IPS-NIHi7 (cell line): ENCODE measurements at regions not wholly inside any gene's neighbourhood (a gene's known extent, or its start where the extent isn't known, plus 50 kb on each side); places are given as distances from the start of the nearest gene placed in this dataset.
A peak's percentile ranks its signal among the peaks of the same experiment; 100 is the strongest.

Experiments
- DNase-seq: peaks from one replicate; pipeline ENCODE4 v3.0.0; 2012; ENCODE audit warnings: mixed read lengths; ENCODE audit errors: extremely low spot score

DNA sequence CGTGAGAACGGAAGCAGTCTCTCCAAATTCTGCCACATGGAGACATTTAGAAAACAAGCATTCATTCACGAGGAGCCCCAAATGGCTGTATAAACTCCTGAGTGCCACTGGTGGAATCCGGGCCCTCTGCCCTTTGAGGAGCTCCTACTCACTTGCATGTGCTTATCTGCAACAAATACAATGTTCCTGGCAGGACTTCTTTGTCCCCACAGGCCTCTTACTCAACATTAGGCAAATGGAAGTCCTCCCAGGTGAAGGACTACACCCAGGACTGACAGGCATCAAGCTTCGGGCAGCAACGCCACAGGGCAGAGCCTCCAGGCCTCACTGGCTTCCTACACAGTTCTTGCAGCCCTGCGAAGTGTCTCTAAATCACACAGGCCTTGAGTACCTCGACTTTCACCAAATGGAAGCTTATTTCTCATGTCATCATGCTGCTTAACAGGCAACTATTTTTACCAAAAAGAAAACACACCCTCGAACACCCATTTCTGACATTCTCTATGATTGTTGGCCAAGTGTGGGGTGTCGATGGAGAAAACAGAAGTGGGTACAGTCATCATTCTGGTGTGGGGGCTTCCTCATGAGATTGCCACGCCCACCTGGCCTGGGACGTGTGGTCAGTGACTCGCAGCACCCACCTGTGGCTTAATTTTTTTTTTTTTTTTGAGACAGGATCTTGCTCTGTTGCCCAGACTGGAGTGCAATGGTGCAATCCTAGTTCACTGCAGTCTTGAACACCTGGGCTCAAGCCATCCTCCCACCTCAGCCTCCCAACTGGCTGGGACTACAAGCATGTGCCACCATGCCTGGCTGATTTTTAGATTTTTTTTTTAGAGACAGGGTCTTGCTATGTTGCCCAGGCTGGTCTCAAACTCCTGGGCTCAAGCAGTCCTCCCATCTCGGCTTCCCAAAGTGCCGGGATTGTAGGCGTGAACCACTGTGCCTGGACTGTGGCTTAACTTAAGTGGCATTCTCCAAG, 186.8 kb upstream of the GLI2 start:
- no peak for DNase-seq

DNA sequence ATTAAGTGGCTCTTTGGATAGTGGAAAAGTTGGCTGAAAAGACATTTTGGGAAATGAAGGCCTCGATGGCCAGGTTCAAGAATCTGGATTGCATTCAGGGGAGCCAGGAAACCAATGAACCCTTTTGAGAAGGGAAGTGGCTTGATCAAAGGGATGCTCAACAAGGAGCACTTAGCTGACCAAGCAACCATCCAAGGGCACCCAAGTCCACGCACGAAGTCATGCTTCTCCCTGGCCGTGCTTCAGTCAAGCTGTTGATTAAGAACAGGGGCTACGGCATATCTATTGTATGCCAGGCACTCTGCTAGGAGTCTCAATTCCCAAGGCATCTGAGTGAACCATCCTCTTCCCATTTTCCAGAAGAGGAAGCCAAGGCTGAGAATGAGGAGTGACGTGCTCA, 185.8 kb upstream of the GLI2 start:
- no peak for DNase-seq

DNA sequence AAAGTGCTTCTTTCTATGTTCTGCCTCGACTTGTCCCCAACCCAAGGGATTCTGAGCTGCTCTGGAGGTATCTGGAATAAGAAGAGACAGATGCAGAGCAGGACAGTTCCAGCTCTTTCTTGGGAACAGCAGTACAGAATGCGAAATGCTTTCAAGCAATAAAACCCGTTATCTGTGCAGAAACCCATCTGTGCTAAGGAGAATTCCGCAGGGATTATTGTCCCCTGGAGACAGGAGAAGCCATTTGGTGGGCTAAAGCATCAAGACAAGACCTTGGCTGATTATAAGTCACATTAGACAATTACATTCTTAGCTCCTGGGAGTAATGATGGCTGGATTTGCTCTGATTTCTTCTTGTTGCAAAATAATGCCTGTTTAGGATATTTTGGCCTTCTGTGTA, 185.4 kb upstream of the GLI2 start:
- DNase-seq: no peak

DNA sequence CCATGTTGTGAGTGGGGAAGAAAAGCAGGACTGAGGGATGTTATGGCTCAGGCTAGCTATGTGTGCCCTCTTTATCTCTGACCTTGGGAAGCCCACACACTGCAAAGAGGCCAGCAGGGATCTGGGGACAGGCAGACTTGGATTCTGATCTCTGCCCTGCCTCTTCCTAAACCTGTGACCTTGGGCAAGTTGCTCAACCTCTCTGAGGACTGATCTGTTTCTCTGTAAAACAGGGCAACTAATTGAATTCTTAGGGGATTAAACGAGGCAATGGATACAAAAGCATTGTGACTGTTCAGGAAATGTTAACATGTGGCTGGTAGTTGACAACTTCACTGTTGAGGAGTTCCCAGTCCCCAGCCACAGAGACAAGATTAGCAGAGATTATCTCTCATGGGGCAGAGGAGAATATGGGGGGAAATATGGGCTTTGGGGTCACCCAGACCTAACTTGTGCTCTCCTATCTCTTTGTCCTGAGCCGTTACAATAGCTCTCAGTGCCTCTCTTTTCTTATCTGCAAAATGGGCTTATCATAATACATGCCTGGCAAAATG, 184.7 kb upstream of the GLI2 start:
- no peak for DNase-seq

DNA sequence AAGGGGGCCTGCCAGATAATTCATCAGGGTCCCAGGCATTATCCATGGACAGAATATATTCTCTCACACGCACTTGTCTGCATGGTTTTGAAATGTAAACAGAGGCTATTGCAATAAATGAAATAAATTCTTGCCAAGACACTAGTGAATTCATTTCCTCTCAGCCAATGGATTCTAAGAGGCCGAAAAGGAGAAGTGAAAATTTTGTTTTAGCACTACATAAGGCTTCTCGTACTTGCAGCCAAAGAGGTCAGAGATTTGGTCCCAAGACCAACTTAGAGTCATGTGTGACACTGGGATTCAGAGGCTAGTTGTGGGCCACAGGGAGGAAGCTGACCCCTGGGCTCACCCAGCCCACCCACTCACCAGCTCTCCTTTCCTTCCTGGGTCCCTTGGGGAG, 184.1 kb upstream of the GLI2 start:
- no peak for DNase-seq

DNA sequence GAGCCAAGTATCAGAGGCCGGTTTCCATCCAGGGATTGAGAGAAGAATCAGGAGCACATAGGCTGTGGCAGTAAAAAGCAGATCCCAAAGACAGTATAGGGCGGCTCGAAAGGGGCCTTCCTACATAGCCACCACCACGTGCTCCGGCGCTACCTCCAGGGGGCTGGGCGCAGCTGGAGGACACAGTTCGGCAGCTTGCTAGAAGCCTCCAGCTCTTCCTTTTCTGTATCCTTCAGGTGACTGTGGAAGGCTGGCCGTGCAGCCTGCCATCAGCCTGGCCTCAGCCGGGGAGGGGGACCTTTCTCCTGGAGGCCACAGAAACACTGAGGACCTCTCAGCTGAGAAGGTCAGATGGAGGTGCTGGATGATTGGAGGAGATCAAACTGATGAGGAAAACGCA, 183.6 kb upstream of the GLI2 start:
- DNase-seq: no peak

DNA sequence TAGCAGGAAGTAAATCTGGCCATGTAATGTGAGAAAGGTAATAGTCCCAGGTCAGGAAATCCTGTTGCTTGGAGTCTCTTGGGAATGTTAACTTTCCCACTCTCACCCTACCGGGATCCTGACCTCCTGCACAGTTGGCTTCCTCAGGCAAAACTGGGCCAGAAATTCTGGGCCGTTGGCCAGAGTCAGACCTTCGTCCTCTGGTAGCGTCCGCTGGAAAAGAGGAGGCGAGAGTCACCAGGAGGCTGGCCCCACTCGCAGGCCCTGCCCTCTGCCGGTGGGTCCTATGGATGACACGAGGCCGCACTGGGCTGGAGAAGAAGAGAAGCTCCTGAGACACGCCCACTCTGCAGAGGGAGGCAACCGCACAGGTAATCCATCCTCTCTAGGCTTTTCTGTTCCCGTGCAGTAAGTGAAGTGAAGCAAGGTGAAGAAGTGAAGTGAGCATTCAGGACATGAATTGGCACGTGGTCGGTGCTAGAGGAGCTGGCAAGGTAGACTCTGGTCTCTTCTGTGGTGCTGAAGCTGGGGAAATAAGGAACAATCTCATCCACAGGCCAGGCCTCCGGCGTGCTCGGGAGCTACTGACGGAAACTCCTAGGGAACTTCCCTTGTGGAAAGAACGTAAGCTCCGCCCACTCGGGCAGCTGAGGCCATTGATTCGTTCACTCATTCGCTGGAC, 182.7 kb upstream of the GLI2 start:
- DNase-seq: peak; percentile 97

DNA sequence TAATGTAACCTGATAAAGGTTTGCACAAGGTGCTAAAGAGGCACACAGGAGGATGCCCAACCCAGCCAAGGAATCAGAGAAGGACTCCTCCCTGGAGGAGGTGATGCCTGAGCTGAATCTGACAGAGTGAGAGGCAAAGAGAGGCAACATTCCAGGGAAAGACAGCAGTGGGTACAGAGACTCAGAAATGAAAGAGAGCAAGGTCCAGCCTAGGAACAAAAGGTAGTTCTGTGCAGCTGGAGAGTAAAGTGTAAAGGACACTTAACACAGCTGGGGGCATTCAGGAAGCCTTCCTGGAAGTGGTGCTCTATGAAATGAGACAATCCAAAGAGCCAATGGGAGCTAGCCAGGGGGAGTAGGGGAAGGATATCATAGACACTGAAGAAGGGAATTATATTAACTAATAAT, 181.0 kb upstream of the GLI2 start:
- DNase-seq: no peak

DNA sequence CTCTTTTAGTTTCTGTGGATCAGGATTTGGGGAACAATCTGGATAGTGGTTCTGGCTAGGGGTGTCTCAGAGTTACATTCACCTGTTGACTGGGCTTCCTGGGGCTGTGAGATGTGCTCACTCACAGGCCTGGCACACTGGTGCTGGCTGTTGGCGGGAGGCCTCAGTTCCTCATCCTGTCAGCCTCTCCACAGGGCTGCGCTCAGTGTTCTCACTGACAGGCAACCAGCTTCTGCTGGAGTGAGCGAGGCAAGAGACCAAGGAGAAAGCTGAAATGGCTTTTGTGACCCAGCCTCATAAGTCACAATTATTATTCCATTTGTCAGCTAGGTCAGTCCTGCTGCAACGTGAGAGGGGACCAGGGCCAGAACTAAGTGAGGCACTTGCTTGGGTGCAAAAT, 180.6 kb upstream of the GLI2 start:
- DNase-seq: no peak

DNA sequence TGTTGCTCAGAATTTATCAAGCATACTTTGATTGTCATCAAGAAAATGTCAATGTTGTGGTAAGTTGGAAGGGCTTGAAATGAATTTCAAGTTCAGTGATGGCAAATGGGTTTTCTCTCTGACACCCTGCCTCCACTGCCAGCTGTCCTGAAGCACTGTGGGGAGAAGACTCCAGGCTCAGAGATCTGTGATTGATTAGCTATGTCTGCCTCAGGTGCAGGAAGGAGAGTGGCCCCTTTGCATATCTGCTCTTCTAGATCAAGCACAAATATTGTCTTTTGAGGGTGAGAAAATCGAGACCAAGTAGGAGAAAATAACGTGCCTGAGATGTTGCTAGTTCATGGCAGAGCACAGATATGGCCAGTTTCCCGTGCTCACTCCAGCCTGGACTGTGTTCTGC, 178.8 kb upstream of the GLI2 start:
- DNase-seq: no peak

DNA sequence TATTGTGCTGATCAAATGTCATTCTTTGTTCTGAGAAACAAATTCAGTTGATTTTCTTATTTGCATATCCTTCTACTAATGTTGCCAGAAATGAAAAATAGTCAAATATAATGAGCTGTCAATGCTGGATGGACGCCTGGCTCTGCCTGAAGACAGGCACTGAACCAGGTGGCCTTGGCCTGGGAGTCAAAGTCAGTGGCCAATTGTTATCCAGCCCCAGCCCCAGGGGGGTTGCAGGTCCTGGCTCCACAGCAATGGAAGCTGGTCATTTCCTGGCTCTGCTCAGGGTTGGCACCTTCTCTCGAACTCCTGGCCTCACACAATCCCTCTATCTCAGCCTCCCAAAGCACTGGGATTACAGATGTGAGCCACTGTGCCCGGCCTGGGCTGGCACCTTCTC, 176.8 kb upstream of the GLI2 start:
- DNase-seq: no peak

DNA sequence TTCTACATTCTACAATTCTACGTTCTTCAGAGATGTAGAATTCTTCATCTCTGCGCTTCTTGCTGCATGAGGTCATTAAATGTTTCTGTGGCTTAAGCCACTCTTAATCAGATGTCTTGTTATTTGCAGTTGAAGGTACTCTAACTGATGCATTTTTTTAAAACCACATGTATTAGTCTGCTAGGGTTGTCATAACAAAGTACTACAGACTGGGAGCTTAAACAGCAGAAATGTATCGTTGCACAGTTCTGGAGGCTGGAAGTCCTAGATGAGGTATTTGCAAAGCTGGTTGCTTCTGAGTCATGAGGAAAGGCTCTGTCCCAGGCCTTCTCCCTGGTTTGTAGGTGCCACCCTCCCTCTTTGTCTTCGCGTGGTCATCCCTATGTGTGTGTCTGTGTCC, 176.3 kb upstream of the GLI2 start:
- no peak for DNase-seq

DNA sequence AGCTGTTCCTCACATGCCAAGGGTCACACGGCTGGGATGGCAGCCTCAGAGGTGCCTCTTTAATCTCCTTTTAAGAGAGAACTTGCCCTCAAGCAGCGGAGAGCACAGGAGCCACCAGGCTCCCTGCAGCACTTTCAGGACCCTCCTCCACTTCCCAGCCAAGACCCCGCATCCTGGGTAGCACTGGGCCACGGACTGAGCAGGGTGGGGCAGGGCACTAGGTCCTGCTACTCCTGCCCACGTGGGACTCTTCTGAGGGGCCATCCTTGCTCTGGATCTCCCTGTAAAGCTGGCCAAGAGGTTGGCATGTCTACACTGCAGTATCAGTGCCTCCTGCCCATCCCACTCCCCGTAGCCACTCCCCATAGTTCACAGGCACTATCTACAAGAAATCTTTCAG, 175.3 kb upstream of the GLI2 start:
- DNase-seq: no peak

DNA sequence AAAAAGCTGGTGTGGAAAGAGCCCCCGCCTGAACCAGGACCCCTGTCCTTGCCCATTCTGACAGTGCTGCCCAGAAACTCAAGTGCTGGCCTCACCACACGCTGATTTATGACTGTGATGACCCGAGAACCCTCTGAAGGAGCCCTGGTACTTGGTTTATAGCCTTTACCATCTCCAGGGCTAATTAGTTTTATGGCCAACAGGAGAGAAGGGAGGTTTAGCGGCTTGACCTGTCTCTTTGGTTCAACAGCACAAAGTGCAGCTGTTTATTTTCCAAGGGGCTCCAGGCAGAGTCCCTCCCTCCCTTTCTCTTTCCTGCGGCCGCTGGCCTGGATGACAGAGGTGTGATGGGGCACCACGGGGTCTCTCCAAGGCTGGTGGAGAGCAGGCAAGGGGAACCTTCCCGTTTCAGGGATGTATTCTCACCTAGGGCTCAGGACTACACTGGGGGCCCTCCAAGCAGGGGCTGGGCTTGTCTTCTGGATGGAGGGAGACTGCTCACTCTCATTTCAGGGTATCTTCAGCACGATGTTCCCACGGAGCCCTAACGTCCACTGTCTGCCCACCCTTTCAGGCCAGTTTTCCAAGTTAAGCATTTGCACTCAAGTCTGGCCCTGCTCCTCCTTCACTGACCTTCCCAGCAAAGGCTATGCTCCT, 174.2 kb upstream of the GLI2 start:
- DNase-seq: no peak

DNA sequence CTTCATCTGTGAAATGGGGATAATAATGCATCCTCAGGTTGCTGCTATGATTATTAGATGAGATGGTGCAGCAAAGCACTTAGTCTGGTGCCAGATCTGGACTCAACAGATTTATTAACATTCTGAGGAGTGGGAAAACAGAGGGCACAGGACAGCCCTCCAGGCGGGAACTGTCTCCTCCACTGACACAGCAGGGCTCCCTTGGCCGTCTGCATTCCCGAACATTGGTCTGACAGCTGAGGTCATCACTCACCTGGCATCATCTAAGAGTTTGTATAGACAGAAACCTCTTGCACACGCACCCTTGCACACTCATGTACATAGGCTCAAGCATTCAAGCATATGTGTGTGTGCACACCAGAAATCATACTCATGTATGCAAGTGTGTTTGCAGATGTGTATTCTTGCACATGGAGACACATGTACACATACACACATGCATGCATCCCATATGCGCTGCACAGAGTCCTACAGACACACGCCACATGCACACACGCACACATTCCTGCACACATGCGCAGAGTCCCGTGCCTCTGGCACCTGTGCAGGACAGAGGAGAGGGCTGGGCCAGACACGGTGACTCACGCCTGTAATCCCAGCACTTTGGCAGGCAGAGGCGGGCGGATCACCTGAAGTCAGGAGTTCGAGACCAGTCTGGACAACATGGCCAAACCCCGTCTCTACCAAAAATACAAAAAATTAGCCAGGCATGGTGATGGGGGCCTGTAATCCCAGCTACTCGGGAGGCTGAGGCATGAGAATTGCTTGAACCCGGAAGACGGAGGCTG, 173.3 kb upstream of the GLI2 start:
- no peak for DNase-seq

DNA sequence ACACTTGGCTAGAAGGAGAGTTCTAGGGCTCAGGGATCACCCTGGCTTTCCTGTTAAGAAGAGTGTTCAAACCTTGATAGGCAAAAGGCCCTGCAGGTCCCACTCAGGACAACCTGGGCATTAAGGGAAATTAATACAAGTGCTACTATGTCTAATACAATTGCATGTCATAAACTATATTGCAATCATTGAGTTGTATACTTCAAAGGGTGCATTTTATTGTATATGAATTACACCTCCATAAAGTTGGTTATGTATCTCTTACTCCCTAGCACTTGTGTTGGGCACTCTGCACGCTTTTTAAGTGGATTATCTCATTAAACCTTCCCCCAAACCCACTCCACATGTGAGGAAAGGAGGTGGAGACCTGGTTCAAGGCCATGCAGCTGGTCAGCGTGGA, 172.1 kb upstream of the GLI2 start:
- DNase-seq: no peak

DNA sequence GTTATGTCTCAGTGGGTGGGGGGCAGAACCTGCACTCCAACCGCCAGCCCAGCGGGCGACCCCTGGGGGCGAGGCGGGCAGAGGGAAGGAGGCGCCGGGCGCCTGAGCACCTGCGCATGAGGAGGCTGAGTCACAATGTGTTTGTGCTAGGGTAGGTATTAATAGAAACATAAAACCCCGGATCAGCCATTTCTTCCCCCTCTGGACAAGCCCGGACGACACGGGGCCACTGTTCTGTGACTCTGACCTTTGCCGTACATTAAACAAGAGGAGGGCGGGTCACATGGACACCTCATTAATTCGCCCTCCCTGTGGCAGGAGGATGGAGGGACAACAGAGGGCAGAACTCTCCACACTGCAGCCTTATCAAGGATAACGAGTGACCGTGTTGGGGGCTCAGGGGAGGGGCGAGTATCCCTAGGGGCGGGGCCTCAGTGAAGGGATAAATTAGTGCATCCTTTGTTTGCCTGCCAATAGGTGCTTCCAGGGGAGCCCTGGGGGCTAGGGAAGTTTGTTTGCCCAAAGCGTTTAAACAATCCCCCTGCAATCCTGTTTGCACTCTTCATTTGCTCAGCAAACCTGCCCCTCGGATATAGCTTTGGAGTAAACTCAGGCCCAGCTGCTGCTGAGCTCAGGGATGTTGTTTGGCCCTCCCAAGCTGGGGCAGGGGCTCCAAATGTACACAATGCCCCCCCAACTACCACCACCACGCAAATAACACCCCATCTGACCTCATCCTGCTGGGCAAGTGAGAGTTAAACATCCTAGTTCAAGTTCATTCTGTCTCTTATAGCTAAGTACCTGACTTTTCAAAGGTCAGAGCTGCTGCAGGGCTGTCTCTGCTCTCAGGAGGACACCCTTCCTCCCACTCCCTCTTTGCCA, 171.2 kb upstream of the GLI2 start:
- DNase-seq: peak; percentile 54

DNA sequence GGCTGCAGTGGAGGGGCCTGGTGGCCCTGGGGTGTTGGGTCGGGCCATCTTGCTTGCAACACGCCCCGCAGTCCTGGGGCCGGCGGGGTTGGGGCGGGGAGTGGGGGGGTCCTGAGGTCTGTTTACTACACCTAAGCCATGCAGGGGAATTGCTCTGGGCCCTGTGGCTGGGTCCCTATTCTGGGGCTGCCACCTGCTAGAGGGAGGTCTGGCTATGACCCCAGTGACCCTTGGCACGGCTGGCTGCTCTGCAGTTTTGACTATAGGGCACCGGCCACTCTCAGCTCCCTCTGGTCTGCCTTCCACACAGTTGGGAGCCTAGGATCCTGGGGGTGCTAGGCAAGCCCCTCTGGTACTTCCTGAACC, 170.6 kb upstream of the GLI2 start:
- DNase-seq: no peak

DNA sequence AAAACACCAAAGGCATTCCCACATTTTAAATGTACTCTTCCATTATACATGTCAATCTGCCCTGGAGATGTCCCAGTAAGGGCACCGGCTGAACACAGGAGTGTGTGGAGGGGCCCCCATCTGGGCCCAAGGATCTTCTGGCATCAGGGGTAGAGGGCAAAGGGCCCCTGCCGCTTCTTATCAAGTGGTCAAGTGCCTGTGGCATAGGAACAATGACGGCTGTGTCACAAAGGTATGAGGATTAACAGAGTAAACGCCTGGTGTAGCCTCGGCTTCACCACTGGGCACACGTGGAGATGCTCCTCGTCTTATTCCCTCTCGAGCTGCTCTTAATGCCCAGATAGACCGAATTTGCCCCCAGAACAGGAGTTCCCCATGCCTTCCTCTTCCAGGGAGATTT, 169.7 kb upstream of the GLI2 start:
- DNase-seq: no peak

DNA sequence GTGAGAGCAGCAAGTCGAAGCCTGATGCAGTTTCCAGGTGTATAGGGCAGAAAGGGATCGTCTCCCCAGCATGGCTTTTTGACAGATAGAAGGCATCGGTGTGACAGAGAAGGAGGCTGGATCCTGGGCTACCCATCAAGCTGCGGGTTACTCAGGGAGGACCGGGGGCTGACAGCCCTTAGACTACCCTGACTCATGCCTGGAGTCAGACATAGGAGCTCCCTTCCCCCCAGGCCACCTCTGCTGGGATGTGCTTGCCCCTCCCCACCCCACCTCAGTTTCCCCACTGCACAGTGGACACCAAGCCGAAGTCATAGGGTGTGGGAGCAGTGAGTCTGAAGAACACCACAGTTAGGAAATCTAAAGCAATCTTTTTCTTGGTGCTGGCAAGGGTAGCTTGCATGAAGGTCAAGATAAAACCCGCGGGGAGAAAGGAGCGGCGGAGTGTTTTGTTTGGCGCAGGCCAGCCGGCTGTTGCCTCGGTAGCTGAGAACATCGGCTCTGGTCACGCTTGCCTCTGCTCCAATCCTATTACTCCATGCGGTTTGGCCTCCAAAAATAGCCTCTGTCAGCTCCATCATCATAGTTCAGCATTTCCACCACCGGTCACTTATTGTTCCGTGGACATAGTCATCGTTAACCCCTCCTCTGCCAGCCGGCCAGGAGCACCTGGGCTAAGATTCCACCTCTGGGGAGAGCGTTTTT, 169.2 kb upstream of the GLI2 start:
- DNase-seq: no peak
